ENCODE measurements at regions not wholly inside any gene's neighbourhood (a gene's known extent, or its start where the extent isn't known, plus 50 kb on each side); places are given as distances from the start of the nearest gene placed in this dataset.

- ChIA-PET CTCF (interaction anchor here (1.0 kb wide), 1 partner anchor 8 kb away, joined by 4 read pairs; no protein-coding TSS in a partner anchor), POLR2A (ENCODE audit: low non-redundant PET) (no interaction called here)
- Histone ChIP-seq H3K27me3 (replicated peaks; ENCODE audit: insufficient read depth, low read depth, low read length, poor library complexity) (no peaks in the 10 kb centered on the region), H3K4me3 (ENCODE audit: low read depth, low read length, poor library complexity, severe bottlenecking) (no peak overlapping the region), H3K36me3 (ENCODE audit: insufficient read depth, low read length, poor library complexity, severe bottlenecking) (no peaks in the 10 kb centered on the region), H3K27ac (ENCODE audit: low read depth, low read length, poor library complexity, severe bottlenecking) (no peak overlapping the region), H3K4me1 (ENCODE audit: insufficient read depth, low read length, poor library complexity, severe bottlenecking) (no peaks in the 10 kb centered on the region), H3K9me3 (ENCODE audit: low read depth, low read length, poor library complexity, severe bottlenecking) (no peaks in the 10 kb centered on the region)
- intact Hi-C loops (cut with micrococcal nuclease; ENCODE audit: unreplicated experiment): no loop called here
- no peak for TF ChIP-seq EZH2 (IDR thresholded peaks at IDR 0.05; ENCODE audit: borderline replicate concordance, low read depth, low read length, poor library complexity, severe bottlenecking)
- TF ChIP-seq CTCF (conservative IDR thresholded peaks at IDR 0.05; ENCODE audit: low read depth, low read length): no peak
- peak; percentile 2 for DNase-seq (ENCODE audit: low spot score)
- no TSS peak for BruUV-seq (replicated peaks)
These were observed 488.9 kb downstream of the SH2D4B start for GRCh38 chr10:81026591-81026990.

GRCh38 chr10:81027223-81027622 is 489.5 kb downstream of the SH2D4B start:
- CTCF ChIA-PET: interaction anchor here (1.0 kb wide), 1 partner anchor 8 kb away, joined by 4 read pairs; no protein-coding TSS in a partner anchor
- peak; percentile 11 for DNase-seq (ENCODE audit: low spot score)
- Histone ChIP-seq H3K27me3 (replicated peaks; ENCODE audit: insufficient read depth, low read depth, low read length, poor library complexity) (no peaks in the 10 kb centered on the region), H3K9me3 (ENCODE audit: low read depth, low read length, poor library complexity, severe bottlenecking) (no peaks in the 10 kb centered on the region), H3K36me3 (ENCODE audit: insufficient read depth, low read length, poor library complexity, severe bottlenecking) (no peaks in the 10 kb centered on the region), H3K4me3 (ENCODE audit: low read depth, low read length, poor library complexity, severe bottlenecking) (no peak overlapping the region), H3K27ac (ENCODE audit: low read depth, low read length, poor library complexity, severe bottlenecking) (no peak overlapping the region), H3K4me1 (ENCODE audit: insufficient read depth, low read length, poor library complexity, severe bottlenecking) (no peaks in the 10 kb centered on the region)
- no TSS peak for BruUV-seq (replicated peaks)
- POLR2A ChIA-PET (ENCODE audit: low non-redundant PET): no interaction called here
- TF ChIP-seq EZH2 (IDR thresholded peaks at IDR 0.05; ENCODE audit: borderline replicate concordance, low read depth, low read length, poor library complexity, severe bottlenecking) (no peak), CTCF (conservative IDR thresholded peaks at IDR 0.05; ENCODE audit: low read depth, low read length) (no peak)
- intact Hi-C loops (cut with micrococcal nuclease; ENCODE audit: unreplicated experiment): no loop called here

DNA sequence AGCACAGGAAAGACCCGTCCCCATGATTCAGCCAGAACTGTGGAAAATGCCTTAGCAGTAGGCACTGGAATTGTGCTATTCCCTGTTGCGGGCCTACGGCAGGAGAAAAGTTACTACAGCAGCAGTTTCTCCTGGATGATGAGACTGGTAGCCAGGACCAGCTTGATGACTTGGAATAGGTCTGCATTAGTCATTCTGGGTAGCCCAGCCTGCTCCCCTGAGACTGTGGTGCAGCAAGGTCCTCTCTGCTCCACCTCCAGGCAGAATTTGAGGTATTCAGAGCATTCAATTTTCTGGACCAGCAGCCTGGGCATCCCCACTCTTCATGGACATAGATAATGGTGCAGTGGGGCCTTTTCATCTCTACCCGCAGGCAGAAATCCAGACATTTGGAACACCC is 490.0 kb downstream of the SH2D4B start:
- no peak for DNase-seq (ENCODE audit: low spot score)
- H3K4me1 ChIP-seq (ENCODE audit: insufficient read depth, low read length, poor library complexity, severe bottlenecking): no peaks in the 10 kb centered on the region
- TF ChIP-seq EZH2 (IDR thresholded peaks at IDR 0.05; ENCODE audit: borderline replicate concordance, low read depth, low read length, poor library complexity, severe bottlenecking) (no peak), CTCF (conservative IDR thresholded peaks at IDR 0.05; ENCODE audit: low read depth, low read length) (no peak)
- BruUV-seq (replicated peaks): no TSS peak
- intact Hi-C loops (cut with micrococcal nuclease; ENCODE audit: unreplicated experiment): no loop called here
- POLR2A ChIA-PET (ENCODE audit: low non-redundant PET): no interaction called here
- H3K36me3 ChIP-seq (ENCODE audit: insufficient read depth, low read length, poor library complexity, severe bottlenecking): no peaks in the 10 kb centered on the region
- no peaks in the 10 kb centered on the region for H3K9me3 ChIP-seq (ENCODE audit: low read depth, low read length, poor library complexity, severe bottlenecking)
- CTCF ChIA-PET: interaction anchor here (1.0 kb wide), 1 partner anchor 9 kb away, joined by 4 read pairs; no protein-coding TSS in a partner anchor
- no peak overlapping the region for H3K27ac ChIP-seq (ENCODE audit: low read depth, low read length, poor library complexity, severe bottlenecking)
- H3K4me3 ChIP-seq (ENCODE audit: low read depth, low read length, poor library complexity, severe bottlenecking): no peak overlapping the region
- no peaks in the 10 kb centered on the region for H3K27me3 ChIP-seq (replicated peaks; ENCODE audit: insufficient read depth, low read depth, low read length, poor library complexity)

Data from A673 (cell line).